Liver (tissue), 8 donors: ENCODE measurements at regions not wholly inside any gene's neighbourhood (a gene's known extent, or its start where the extent isn't known, plus 50 kb on each side); places are given as distances from the start of the nearest gene placed in this dataset.
"Not testable (repeated sequence)": the region's sequence is repeated elsewhere in the genome, so short reads cannot be mapped to it uniquely, and the experiment has no call there.

ENCODE experiments used
- DNase-seq: peaks from one replicate; pipeline ENCODE4 v3.0.0-alpha.2; 2017; ENCODE audit warnings: low spot score
- H3K27ac ChIP-seq, 2 donors: one replicate each; pipeline ENCODE4 v1.7.0; 2013; ENCODE audit warnings: inconsistent platforms in 2 of 2, low read length in 2 of 2, control low read depth in 1 of 2, low read depth in 1 of 2, mild to moderate bottlenecking in 1 of 2
- H3K27me3 ChIP-seq, 4 donors: one replicate each; pipeline versions ENCODE4 v1.6.1 to v1.7.0; 2013; ENCODE audit warnings: low read length in 3 of 4, inconsistent platforms in 1 of 4, mild to moderate bottlenecking in 1 of 4, moderate library complexity in 1 of 4; ENCODE audit not compliant: control insufficient read depth in 4 of 4, insufficient read depth in 4 of 4
- H3K36me3 ChIP-seq, 4 donors: one replicate each; pipeline versions ENCODE4 v1.6.1 to v1.7.0; 2013; ENCODE audit warnings: low read length in 3 of 4, mild to moderate bottlenecking in 3 of 4, low read depth in 1 of 4, moderate library complexity in 1 of 4; ENCODE audit not compliant: control insufficient read depth in 4 of 4, insufficient read depth in 3 of 4
- H3K4me1 ChIP-seq, 4 donors: one replicate each; pipeline versions ENCODE4 v1.6.1 to v1.7.0; 2013; ENCODE audit warnings: low read length in 3 of 4, mild to moderate bottlenecking in 3 of 4, moderate library complexity in 1 of 4; ENCODE audit not compliant: control insufficient read depth in 4 of 4, insufficient read depth in 4 of 4
- H3K4me3 ChIP-seq, 3 donors: one replicate each; pipeline versions ENCODE4 v1.6.1 to v1.7.0; 2013; ENCODE audit warnings: low read length in 3 of 3, control low read depth in 1 of 3, low read depth in 1 of 3, mild to moderate bottlenecking in 1 of 3
- H3K9ac ChIP-seq, 2 donors: one replicate each; pipeline ENCODE4 v1.7.0; 2013; ENCODE audit warnings: low read length in 2 of 2, mild to moderate bottlenecking in 2 of 2, moderate library complexity in 2 of 2, control low read depth in 1 of 2, low read depth in 1 of 2
- H3K9me3 ChIP-seq, 4 donors: one replicate each; pipeline versions ENCODE4 v1.6.1 to v1.7.0; 2013; ENCODE audit warnings: low read length in 3 of 4; ENCODE audit not compliant: control insufficient read depth in 4 of 4
- ATF3 ChIP-seq: IDR thresholded peaks from 2 replicates; pipeline ENCODE4 v1.6.1; 2016; ENCODE audit warnings: antibody characterized with exemption
- CTCF ChIP-seq: fragments of 150-350 bp; IDR thresholded peaks from 2 replicates; pipeline ENCODE4 v1.5.1; 2017; ENCODE audit warnings: improper control_type of control experiment, low read depth, low read length; ENCODE audit not compliant: missing input control
- EGR1 ChIP-seq, 2 donors: IDR thresholded peaks; 2 replicates each; pipeline ENCODE4 v1.6.1; 2016 to 2018; ENCODE audit warnings: antibody characterized with exemption in 2 of 2, low read depth in 2 of 2
- FOXA1 ChIP-seq: IDR thresholded peaks from 2 replicates; pipeline ENCODE4 v1.6.1; 2016; ENCODE audit warnings: antibody characterized with exemption
- FOXA2 ChIP-seq: IDR thresholded peaks from 2 replicates; pipeline ENCODE4 v1.6.1; 2016; ENCODE audit warnings: antibody characterized with exemption
- HNF4A ChIP-seq, 2 donors: conservative IDR thresholded peaks; 2 replicates each; pipeline ENCODE4 v1.6.1; 2016; ENCODE audit warnings: antibody characterized with exemption in 2 of 2, mild to moderate bottlenecking in 2 of 2
- HNF4G ChIP-seq: IDR thresholded peaks from 2 replicates; pipeline ENCODE4 v1.6.1; 2016; ENCODE audit warnings: antibody characterized with exemption
- JUND ChIP-seq, 2 donors: IDR thresholded peaks; 2 replicates each; pipeline ENCODE4 v1.6.1; 2016; ENCODE audit warnings: antibody characterized with exemption in 2 of 2
- MAX ChIP-seq: IDR thresholded peaks from 2 replicates; pipeline ENCODE4 v1.6.1; 2016; ENCODE audit warnings: antibody characterized with exemption
- RAD21 ChIP-seq, 2 donors: IDR thresholded peaks; 2 replicates each; pipeline ENCODE4 v1.6.1; 2016; ENCODE audit warnings: antibody characterized with exemption in 2 of 2, mild to moderate bottlenecking in 2 of 2
- REST ChIP-seq: IDR thresholded peaks from 2 replicates; pipeline ENCODE4 v1.6.1; 2016; ENCODE audit warnings: antibody characterized with exemption, mild to moderate bottlenecking
- RXRA ChIP-seq, 2 donors: IDR thresholded peaks; 2 replicates each; pipeline ENCODE4 v1.6.1; 2017 to 2018; ENCODE audit warnings: antibody characterized with exemption in 2 of 2, mild to moderate bottlenecking in 1 of 2
- TAF1 ChIP-seq: conservative IDR thresholded peaks from 2 replicates; pipeline ENCODE4 v1.6.1; 2016; ENCODE audit warnings: antibody characterized with exemption, mild to moderate bottlenecking
- YY1 ChIP-seq: IDR thresholded peaks from 2 replicates; pipeline ENCODE4 v1.6.1; 2016; ENCODE audit warnings: antibody characterized with exemption, mild to moderate bottlenecking
- ZBTB33 ChIP-seq: IDR thresholded peaks from 2 replicates; pipeline ENCODE4 v1.6.1; 2016; ENCODE audit warnings: antibody characterized with exemption
- WGBS: extraction: QIAGEN DNeasy Blood & Tissue Kit; methylation state at CpG from one replicate; pipeline ENCODE4 v1.1.7; 2013; 5-methylcytosine and 5-hydroxymethylcytosine counted together
- donor health status: healthy.
- donor health status: healthy.
- donor health status: healthy.
- donor health status: healthy.
- donor health status: healthy.

GRCh38 chr9:79433703-79434102 is 138.1 kb upstream of the TLE4 start:
- Histone ChIP-seq H3K9ac (no peak overlapping the region), H3K4me1 (no peaks in the 10 kb centered on the region), H3K36me3 (no peaks in the 10 kb centered on the region), H3K27me3 (no peaks in the 10 kb centered on the region), H3K9me3 (no peaks in the 10 kb centered on the region), H3K27ac (no peak overlapping the region), H3K4me3 (no peak overlapping the region)
- no peak for DNase-seq
- no peak for TF ChIP-seq MAX

GRCh38 chr9:79439221-79439620 is 132.5 kb upstream of the TLE4 start:
- H3K36me3 ChIP-seq, H3K9ac ChIP-seq, H3K27ac ChIP-seq, H3K9me3 ChIP-seq, H3K4me3 ChIP-seq, H3K4me1 ChIP-seq, DNase-seq, H3K27me3 ChIP-seq: not testable (repeated sequence)
- 8% methylated on average over 19 of the region's 19 CpGs for WGBS

- peaks cover 0 to 8% (median 2%) of the 10 kb centered on the region in 4 donors for H3K27me3 ChIP-seq
- no peaks in the 10 kb centered on the region for H3K36me3 ChIP-seq
- no peak overlapping the region for H3K9ac ChIP-seq
- no peaks in the 10 kb centered on the region for H3K9me3 ChIP-seq
- WGBS, result 47% methylated on average over 4 of the region's 4 CpGs
- TF ChIP-seq ZBTB33, result no peak
- no peak for TF ChIP-seq EGR1 (IDR thresholded peaks at IDR 0.05; ENCODE audit: low read depth in 2 of 2)
- TF ChIP-seq ATF3, result no peak
- H3K4me3 ChIP-seq, result no peak overlapping the region
- DNase-seq, result no peak
- H3K4me1 ChIP-seq, result no peaks in the 10 kb centered on the region
- H3K27ac ChIP-seq, result no peak overlapping the region
These were observed 125.0 kb upstream of the TLE4 start for GRCh38 chr9:79446523-79447307.

GRCh38 chr9:79447308-79447605 is 124.5 kb upstream of the TLE4 start:
- no peak for DNase-seq
- WGBS, result 89% methylated on average over 3 of the region's 3 CpGs
- no peak overlapping the region for H3K4me3 ChIP-seq
- no peaks in the 10 kb centered on the region for H3K36me3 ChIP-seq
- H3K9ac ChIP-seq, result no peak overlapping the region
- no peak overlapping the region for H3K27ac ChIP-seq
- H3K4me1 ChIP-seq, result no peaks in the 10 kb centered on the region
- H3K9me3 ChIP-seq, result no peaks in the 10 kb centered on the region
- H3K27me3 ChIP-seq, result peaks cover 0 to 8% (median 2%) of the 10 kb centered on the region in 4 donors
- no peak for TF ChIP-seq MAX
- no peak for TF ChIP-seq FOXA2
- no peak for TF ChIP-seq CTCF
- no peak for TF ChIP-seq RXRA (IDR thresholded peaks at IDR 0.05)
- TF ChIP-seq HNF4A (conservative IDR thresholded peaks at IDR 0.05), result no peak
- TF ChIP-seq TAF1, result no peak
- TF ChIP-seq HNF4G, result no peak
- TF ChIP-seq YY1, result no peak
- TF ChIP-seq RAD21 (IDR thresholded peaks at IDR 0.05), result no peak
- no peak for TF ChIP-seq REST
- no peak for TF ChIP-seq JUND (IDR thresholded peaks at IDR 0.05)
- TF ChIP-seq ATF3, result no peak
- no peak for TF ChIP-seq FOXA1
